Gastroesophageal sphincter (tissue), 4 donors: ENCODE measurements at regions not wholly inside any gene's neighbourhood (a gene's known extent, or its start where the extent isn't known, plus 50 kb on each side); places are given as distances from the start of the nearest gene placed in this dataset.
A peak's percentile ranks its signal among the peaks of the same experiment; 100 is the strongest.

ENCODE experiments used
- ATAC-seq: fragments of 150-250 bp; one replicate; pipeline ENCODE4 v1.9.1; 2016; ENCODE audit warnings: mild to moderate bottlenecking, moderate library complexity
- H3K27ac ChIP-seq, 4 donors: fragments of 200-600 bp; sonication (generic) in 3 of 4; 1 replicate in 3 of 4; 2 replicates in 1 of 4; pipeline ENCODE4 v1.5.1; 2016 to 2019
- H3K27me3 ChIP-seq: fragments of 200-600 bp; sonication (generic); one replicate; pipeline ENCODE4 v1.5.1; 2019
- H3K36me3 ChIP-seq, 2 donors: fragments of 200-600 bp; sonication (generic); one replicate each; pipeline ENCODE4 v1.5.1; 2019; ENCODE audit warnings: control low read depth in 1 of 2
- H3K4me1 ChIP-seq, 3 donors: fragments of 200-600 bp; sonication (generic); 1 replicate in 2 of 3; 2 replicates in 1 of 3; pipeline ENCODE4 v1.5.1; 2016 to 2019; ENCODE audit warnings: control low read depth in 2 of 3
- H3K4me3 ChIP-seq, 2 donors: fragments of 200-600 bp; sonication (generic); one replicate each; pipeline ENCODE4 v1.5.1; 2019; ENCODE audit warnings: mild to moderate bottlenecking in 1 of 2, moderate library complexity in 1 of 2
- H3K9me3 ChIP-seq, 3 donors: fragments of 200-600 bp; sonication (generic); one replicate each; pipeline ENCODE4 v1.5.1; 2017 to 2019; ENCODE audit warnings: control low read depth in 2 of 3
- CTCF ChIP-seq, 4 experiments: fragments of 200-600 bp in 2 of 4; fragments of 450-650 bp in 2 of 4; sonication (generic) in 1 of 4; IDR thresholded peaks; one replicate each; pipeline ENCODE4 v1.5.1; 2017 to 2019; ENCODE audit warnings: antibody characterized with exemption in 4 of 4, mild to moderate bottlenecking in 2 of 4, moderate library complexity in 2 of 4
- EP300 ChIP-seq: sonication (generic); formaldehyde crosslinking; IDR thresholded peaks from one replicate; pipeline ENCODE4 v1.6.1; 2017; ENCODE audit warnings: antibody characterized with exemption, mild to moderate bottlenecking
- POLR2A ChIP-seq, 2 donors: fragments of 450-650 bp; IDR thresholded peaks; one replicate each; pipeline ENCODE4 v1.6.1; 2017; ENCODE audit warnings: antibody characterized with exemption in 2 of 2, mild to moderate bottlenecking in 2 of 2, moderate library complexity in 1 of 2
- POLR2AphosphoS5 ChIP-seq: sonication (generic); formaldehyde crosslinking; IDR thresholded peaks from one replicate; pipeline ENCODE4 v1.6.1; 2017; ENCODE audit warnings: antibody characterized with exemption
- WGBS, 2 donors: methylation state at CpG; one replicate each; pipeline ENCODE4 v1.1.5; 2018; ENCODE audit warnings: low coverage in 1 of 2; 5-methylcytosine and 5-hydroxymethylcytosine counted together

DNA sequence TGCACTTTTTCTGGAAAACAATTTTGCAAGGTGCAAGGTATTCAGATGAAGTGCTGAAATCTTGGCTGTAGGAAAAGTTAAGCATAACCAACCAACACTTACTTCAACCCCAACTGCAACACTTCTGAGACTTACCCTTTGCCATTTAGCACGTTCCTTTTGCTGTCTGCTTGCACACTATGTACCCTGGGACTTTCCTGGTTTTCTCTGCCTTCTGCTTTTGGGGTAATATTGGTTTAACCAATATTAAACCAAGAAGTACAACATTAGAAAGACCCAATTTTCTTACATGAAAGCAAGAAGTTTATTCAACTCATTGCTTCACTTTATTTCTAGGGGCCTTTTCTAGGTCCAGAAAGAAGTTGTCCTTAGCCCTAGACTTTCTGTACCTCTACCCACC, 193.0 kb downstream of the HLX start:
- TF ChIP-seq POLR2AphosphoS5 (no peak), CTCF (IDR thresholded peaks at IDR 0.05) (no peak), POLR2A (IDR thresholded peaks at IDR 0.05) (no peak), EP300 (no peak)
- H3K4me1 ChIP-seq: no peaks in the 10 kb centered on the region
- 62 to 78% methylated on average over 1 of the region's 1 CpG for WGBS, 2 donors
- H3K27ac ChIP-seq: no peak overlapping the region
- ATAC-seq: peak; percentile 47
- H3K9me3 ChIP-seq: no peaks in the 10 kb centered on the region
- H3K4me3 ChIP-seq: no peak overlapping the region
- no peaks in the 10 kb centered on the region for H3K27me3 ChIP-seq
- no peaks in the 10 kb centered on the region for H3K36me3 ChIP-seq

- H3K27me3 ChIP-seq: no peaks in the 10 kb centered on the region
- H3K27ac ChIP-seq: no peak overlapping the region
- TF ChIP-seq POLR2A (IDR thresholded peaks at IDR 0.05) (no peak), CTCF (IDR thresholded peaks at IDR 0.05) (no peak), EP300 (no peak), POLR2AphosphoS5 (no peak)
- no peaks in the 10 kb centered on the region for H3K4me1 ChIP-seq
- no peak overlapping the region for H3K4me3 ChIP-seq
- 44% methylated on average over 1 of the region's 2 CpGs; no CpG with 5 or more reads in 1 of the 2 donors for WGBS, 2 donors
- no peaks in the 10 kb centered on the region for H3K9me3 ChIP-seq
- H3K36me3 ChIP-seq: no peaks in the 10 kb centered on the region
- ATAC-seq: no peak
These were observed 195.1 kb downstream of the HLX start for GRCh38 chr1:221074332-221074731.

- 50 to 67% methylated on average over 1 to 3 of the region's 3 CpGs for WGBS, 2 donors
- Histone ChIP-seq H3K27me3 (no peaks in the 10 kb centered on the region), H3K4me3 (no peak overlapping the region), H3K27ac (no peak overlapping the region), H3K36me3 (no peaks in the 10 kb centered on the region), H3K4me1 (no peaks in the 10 kb centered on the region), H3K9me3 (no peaks in the 10 kb centered on the region)
- TF ChIP-seq CTCF (IDR thresholded peaks at IDR 0.05): no peak
- no peak for TF ChIP-seq POLR2AphosphoS5
- no peak for ATAC-seq
These were observed 196.7 kb downstream of the HLX start for GRCh38 chr1:221075911-221076310.

DNA sequence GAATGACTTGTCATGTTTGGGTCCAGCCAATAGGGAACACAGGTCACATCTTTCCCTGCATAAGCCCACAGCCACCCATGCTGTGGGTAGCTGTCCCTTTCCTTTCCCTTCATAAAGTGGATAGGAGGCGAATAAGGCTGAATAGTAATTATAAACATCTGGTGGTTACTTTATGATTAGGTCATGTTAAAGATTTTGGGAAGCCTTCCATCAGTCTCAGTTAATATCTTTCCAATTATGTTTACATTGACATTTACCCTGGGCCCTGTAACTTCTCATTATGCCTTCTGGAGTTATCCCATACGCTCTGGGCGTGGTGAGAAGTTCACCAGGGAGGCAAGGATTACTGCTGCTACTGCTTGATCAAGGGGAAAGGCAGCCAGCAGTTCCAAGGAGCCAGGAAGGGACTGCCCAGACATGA, 197.2 kb downstream of the HLX start:
- no peak for ATAC-seq
- no peak overlapping the region for H3K4me3 ChIP-seq
- no peaks in the 10 kb centered on the region for H3K27me3 ChIP-seq
- no peaks in the 10 kb centered on the region for H3K9me3 ChIP-seq
- H3K4me1 ChIP-seq: no peaks in the 10 kb centered on the region
- WGBS, 2 donors: 69 to 76% methylated on average over 2 to 3 of the region's 3 CpGs
- no peaks in the 10 kb centered on the region for H3K36me3 ChIP-seq
- H3K27ac ChIP-seq: no peak overlapping the region
- no peak for TF ChIP-seq EP300
- TF ChIP-seq POLR2AphosphoS5: no peak
- no peak for TF ChIP-seq CTCF (IDR thresholded peaks at IDR 0.05)
- TF ChIP-seq POLR2A (IDR thresholded peaks at IDR 0.05): no peak

- ATAC-seq: no peak
- Histone ChIP-seq H3K36me3 (no peaks in the 10 kb centered on the region), H3K4me1 (no peaks in the 10 kb centered on the region), H3K27me3 (no peaks in the 10 kb centered on the region), H3K9me3 (no peaks in the 10 kb centered on the region), H3K27ac (no peak overlapping the region), H3K4me3 (no peak overlapping the region)
- no peak for TF ChIP-seq POLR2AphosphoS5
- no peak for TF ChIP-seq CTCF (IDR thresholded peaks at IDR 0.05)
- no peak for TF ChIP-seq POLR2A (IDR thresholded peaks at IDR 0.05)
- no peak for TF ChIP-seq EP300
- WGBS, 2 donors: 91 to 100% methylated on average over 1 of the region's 1 CpG
These were observed 199.2 kb downstream of the HLX start for GRCh38 chr1:221078260-221078965.
